ENCODE measurements at regions not wholly inside any gene's neighbourhood (a gene's known extent, or its start where the extent isn't known, plus 50 kb on each side); places are given as distances from the start of the nearest gene placed in this dataset.

DNA sequence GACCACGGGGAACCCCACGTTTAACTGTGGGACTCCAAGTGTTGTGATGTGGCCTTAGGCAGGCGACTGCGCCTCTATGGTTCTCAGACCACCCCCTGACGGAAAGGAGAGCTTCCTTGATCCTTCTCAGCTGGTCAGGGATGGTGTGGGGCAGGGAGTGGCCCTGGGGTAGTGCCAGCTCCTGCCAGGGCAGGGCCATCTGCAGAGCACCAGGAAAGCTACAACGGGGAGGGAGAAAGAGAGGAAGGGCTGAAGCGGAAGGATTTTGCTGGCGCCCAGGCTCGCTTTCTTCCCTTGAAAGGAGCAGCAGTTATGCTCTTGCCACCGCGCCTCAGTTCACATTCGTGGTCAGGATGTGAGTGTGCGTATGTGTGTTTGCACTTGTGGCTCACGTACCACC lies 74.9 kb upstream of the PCBD1 start:
- peaks cover 18% of the 10 kb centered on the region for H3K27me3 Mint-ChIP-seq (ENCODE audit: insufficient read depth, low read depth)
- H3K9ac ChIP-seq, result no peak overlapping the region
- no peaks in the 10 kb centered on the region for H3K36me3 Mint-ChIP-seq
- peaks cover 14% of the 10 kb centered on the region for H3K4me1 ChIP-seq
- no peak for TF ChIP-seq EZH2 (IDR thresholded peaks at IDR 0.05)
- peaks cover 19% of the 10 kb centered on the region for H3K27me3 ChIP-seq
- H3K27ac Mint-ChIP-seq, result no peak overlapping the region
- H3K79me2 ChIP-seq (ENCODE audit: low read depth), result no peaks in the 10 kb centered on the region
- H3K27ac ChIP-seq, result no peak overlapping the region
- no peaks in the 10 kb centered on the region for H3K9me3 ChIP-seq (ENCODE audit: low read depth)
- H2AFZ ChIP-seq (replicated peaks), result no peak overlapping the region
- H3K9me3 Mint-ChIP-seq, result no peaks in the 10 kb centered on the region
- H3F3A ChIP-seq (ENCODE audit: low read depth), result peaks cover 14% of the 10 kb centered on the region
- no peak overlapping the region for H3K4me3 Mint-ChIP-seq
- H3K4me2 ChIP-seq, result no peak overlapping the region
- no peak for DNase-seq (ENCODE audit: low spot score)
- peaks cover 13% of the 10 kb centered on the region for H4K20me1 ChIP-seq (ENCODE audit: low read depth)
- peaks cover 16% of the 10 kb centered on the region for H3K4me1 Mint-ChIP-seq
- H3K4me3 ChIP-seq, result no peak overlapping the region
- H3K36me3 ChIP-seq, result no peaks in the 10 kb centered on the region

DNA sequence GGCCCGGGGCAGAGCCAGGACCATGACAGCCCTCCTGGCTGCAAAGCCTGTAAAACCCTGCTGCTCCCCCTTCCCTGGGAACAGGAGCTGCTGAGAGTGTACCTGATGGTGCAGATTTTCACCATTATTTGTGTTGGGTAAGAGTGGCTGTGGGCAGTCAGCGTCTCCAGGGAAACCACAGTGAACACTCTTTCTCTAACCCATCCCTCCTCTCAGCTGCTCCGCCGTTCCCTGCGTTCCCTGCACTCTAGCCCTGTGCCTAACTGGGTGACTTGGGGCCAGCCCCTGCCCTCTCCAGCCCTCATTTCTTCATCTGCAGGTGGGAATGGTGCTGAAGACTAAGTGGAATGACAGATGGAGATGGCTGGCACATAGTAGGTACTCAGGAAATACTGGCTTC lies 75.9 kb upstream of the PCBD1 start:
- Histone ChIP-seq H3F3A (ENCODE audit: low read depth) (peaks cover 15% of the 10 kb centered on the region), H3K9me3 (ENCODE audit: low read depth) (no peaks in the 10 kb centered on the region), H3K27me3 (peaks cover 19% of the 10 kb centered on the region), H3K9ac (no peak overlapping the region), H4K20me1 (ENCODE audit: low read depth) (peaks cover 20% of the 10 kb centered on the region), H3K4me1 (peaks cover 24% of the 10 kb centered on the region), H3K4me2 (no peak overlapping the region), H2AFZ (replicated peaks) (no peak overlapping the region), H3K27ac (no peak overlapping the region), H3K4me3 (no peak overlapping the region), H3K79me2 (ENCODE audit: low read depth) (no peaks in the 10 kb centered on the region), H3K36me3 (no peaks in the 10 kb centered on the region)
- no peak overlapping the region for H3K4me3 Mint-ChIP-seq
- peaks cover 18% of the 10 kb centered on the region for H3K27me3 Mint-ChIP-seq (ENCODE audit: insufficient read depth, low read depth)
- H3K4me1 Mint-ChIP-seq, result peaks cover 26% of the 10 kb centered on the region
- H3K9me3 Mint-ChIP-seq, result peaks cover 2% of the 10 kb centered on the region
- DNase-seq (ENCODE audit: low spot score), result no peak
- TF ChIP-seq EZH2 (IDR thresholded peaks at IDR 0.05) (no peak), EZH2phosphoT487 (IDR thresholded peaks at IDR 0.05) (no peak)
- TF ChIP-seq, protein P1, sequence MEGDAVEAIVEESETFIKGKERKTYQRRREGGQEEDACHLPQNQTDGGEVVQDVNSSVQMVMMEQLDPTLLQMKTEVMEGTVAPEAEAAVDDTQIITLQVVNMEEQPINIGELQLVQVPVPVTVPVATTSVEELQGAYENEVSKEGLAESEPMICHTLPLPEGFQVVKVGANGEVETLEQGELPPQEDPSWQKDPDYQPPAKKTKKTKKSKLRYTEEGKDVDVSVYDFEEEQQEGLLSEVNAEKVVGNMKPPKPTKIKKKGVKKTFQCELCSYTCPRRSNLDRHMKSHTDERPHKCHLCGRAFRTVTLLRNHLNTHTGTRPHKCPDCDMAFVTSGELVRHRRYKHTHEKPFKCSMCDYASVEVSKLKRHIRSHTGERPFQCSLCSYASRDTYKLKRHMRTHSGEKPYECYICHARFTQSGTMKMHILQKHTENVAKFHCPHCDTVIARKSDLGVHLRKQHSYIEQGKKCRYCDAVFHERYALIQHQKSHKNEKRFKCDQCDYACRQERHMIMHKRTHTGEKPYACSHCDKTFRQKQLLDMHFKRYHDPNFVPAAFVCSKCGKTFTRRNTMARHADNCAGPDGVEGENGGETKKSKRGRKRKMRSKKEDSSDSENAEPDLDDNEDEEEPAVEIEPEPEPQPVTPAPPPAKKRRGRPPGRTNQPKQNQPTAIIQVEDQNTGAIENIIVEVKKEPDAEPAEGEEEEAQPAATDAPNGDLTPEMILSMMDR (IDR thresholded peaks at IDR 0.05), result no peak
- H3K36me3 Mint-ChIP-seq, result no peaks in the 10 kb centered on the region
- H3K27ac Mint-ChIP-seq, result no peak overlapping the region

DNA sequence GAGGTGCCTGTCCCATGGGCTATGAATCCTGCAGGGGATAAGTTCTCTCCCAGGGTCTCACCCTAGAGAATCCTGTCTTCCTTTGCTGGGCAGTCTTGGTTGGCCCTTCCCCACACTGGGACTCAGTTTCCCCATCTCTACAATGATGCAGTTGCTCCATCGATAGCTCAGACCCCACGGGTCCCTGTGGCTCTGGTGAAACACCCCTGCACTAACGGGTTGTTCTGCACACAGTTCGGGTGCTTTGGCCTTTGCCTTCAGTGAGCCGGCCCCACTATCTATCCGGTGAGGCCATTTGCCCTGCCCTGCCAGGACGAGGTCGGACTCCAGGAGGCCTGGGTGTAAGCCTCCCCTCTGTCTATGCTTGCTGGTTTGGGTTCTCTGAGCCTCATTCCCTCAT lies 76.5 kb upstream of the PCBD1 start:
- H3K9ac ChIP-seq, result no peak overlapping the region
- H3K4me3 ChIP-seq, result no peak overlapping the region
- Mint-ChIP-seq H3K36me3 (no peaks in the 10 kb centered on the region), H3K27me3 (ENCODE audit: insufficient read depth, low read depth) (peaks cover 18% of the 10 kb centered on the region), H3K4me1 (peaks cover 32% of the 10 kb centered on the region), H3K9me3 (peaks cover 5% of the 10 kb centered on the region), H3K4me3 (no peak overlapping the region), H3K27ac (no peak overlapping the region)
- H3K79me2 ChIP-seq (ENCODE audit: low read depth), result no peaks in the 10 kb centered on the region
- peaks cover 19% of the 10 kb centered on the region for H3K27me3 ChIP-seq
- H3F3A ChIP-seq (ENCODE audit: low read depth), result peaks cover 15% of the 10 kb centered on the region
- no peak overlapping the region for H2AFZ ChIP-seq (replicated peaks)
- H3K4me1 ChIP-seq, result peaks cover 28% of the 10 kb centered on the region
- peaks cover 20% of the 10 kb centered on the region for H4K20me1 ChIP-seq (ENCODE audit: low read depth)
- no peak for DNase-seq (ENCODE audit: low spot score)
- no peaks in the 10 kb centered on the region for H3K9me3 ChIP-seq (ENCODE audit: low read depth)
- no peaks in the 10 kb centered on the region for H3K36me3 ChIP-seq
- H3K27ac ChIP-seq, result no peak overlapping the region
- H3K4me2 ChIP-seq, result no peak overlapping the region
- TF ChIP-seq EZH2phosphoT487 (IDR thresholded peaks at IDR 0.05) (no peak), EZH2 (IDR thresholded peaks at IDR 0.05) (no peak)
- TF ChIP-seq, protein P1 (IDR thresholded peaks at IDR 0.05), result no peak

DNA sequence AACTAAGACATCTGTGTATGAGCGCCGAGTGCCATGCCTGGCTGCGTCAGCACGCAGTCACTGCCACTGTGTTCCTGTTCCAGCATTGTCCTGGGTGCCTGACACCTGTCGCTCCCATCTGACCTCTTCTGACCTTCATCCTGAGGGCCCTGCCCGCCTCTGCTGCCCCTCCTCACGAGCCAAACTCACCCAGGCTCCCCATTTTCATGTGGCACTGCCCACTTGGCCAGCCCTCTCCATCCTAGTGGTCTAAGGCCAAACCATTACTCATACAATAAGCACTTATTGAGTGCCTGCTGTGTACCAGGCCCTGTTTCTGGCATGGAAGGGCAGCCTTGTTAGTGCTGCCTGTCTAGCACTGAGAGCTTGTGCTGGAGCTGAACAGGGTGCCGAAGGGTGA lies 77.2 kb upstream of the PCBD1 start:
- Mint-ChIP-seq H3K9me3 (peaks cover 5% of the 10 kb centered on the region), H3K27me3 (ENCODE audit: insufficient read depth, low read depth) (peaks cover 20% of the 10 kb centered on the region), H3K4me1 (peaks cover 38% of the 10 kb centered on the region), H3K4me3 (no peak overlapping the region), H3K36me3 (no peaks in the 10 kb centered on the region), H3K27ac (no peak overlapping the region)
- Histone ChIP-seq H3K4me2 (no peak overlapping the region), H3F3A (ENCODE audit: low read depth) (peaks cover 9% of the 10 kb centered on the region), H3K9me3 (ENCODE audit: low read depth) (no peaks in the 10 kb centered on the region), H3K79me2 (ENCODE audit: low read depth) (no peaks in the 10 kb centered on the region), H3K9ac (no peak overlapping the region), H2AFZ (replicated peaks) (no peak overlapping the region), H3K4me1 (peaks cover 33% of the 10 kb centered on the region), H3K36me3 (no peaks in the 10 kb centered on the region), H3K27ac (no peak overlapping the region), H3K27me3 (peaks cover 19% of the 10 kb centered on the region), H4K20me1 (ENCODE audit: low read depth) (peaks cover 20% of the 10 kb centered on the region), H3K4me3 (no peak overlapping the region)
- DNase-seq (ENCODE audit: low spot score), result no peak
- TF ChIP-seq, protein P1 (IDR thresholded peaks at IDR 0.05), result no peak
- TF ChIP-seq EZH2 (IDR thresholded peaks at IDR 0.05), result no peak
- no peak for TF ChIP-seq EZH2phosphoT487 (IDR thresholded peaks at IDR 0.05)

Data from neural progenitor cell (in vitro differentiated cells).